C4-2B (cell line): ENCODE measurements at regions not wholly inside any gene's neighbourhood (a gene's known extent, or its start where the extent isn't known, plus 50 kb on each side); places are given as distances from the start of the nearest gene placed in this dataset.
"Not testable (repeated sequence)": the region's sequence is repeated elsewhere in the genome, so short reads cannot be mapped to it uniquely, and the experiment has no call there.

ENCODE experiments used
- H3K27ac ChIP-seq: fragments of 450-650 bp; 2 replicates; pipeline ENCODE4 v1.5.1; 2017
- ZFX ChIP-seq: fragments of 450-650 bp; IDR thresholded peaks from 2 replicates; pipeline ENCODE4 v1.6.1; 2017
- TF ChIP-seq, protein P1 (sequence below): fragments of 450-650 bp; conservative IDR thresholded peaks from 2 replicates; pipeline ENCODE4 v1.5.1; 2017; ENCODE audit warnings: mild to moderate bottlenecking

GRCh38 chr11:70900540-70900939, 351.8 kb downstream of the SHANK2 start:
- no peak overlapping the region for H3K27ac ChIP-seq
- no peak for TF ChIP-seq ZFX
- TF ChIP-seq, protein P1, sequence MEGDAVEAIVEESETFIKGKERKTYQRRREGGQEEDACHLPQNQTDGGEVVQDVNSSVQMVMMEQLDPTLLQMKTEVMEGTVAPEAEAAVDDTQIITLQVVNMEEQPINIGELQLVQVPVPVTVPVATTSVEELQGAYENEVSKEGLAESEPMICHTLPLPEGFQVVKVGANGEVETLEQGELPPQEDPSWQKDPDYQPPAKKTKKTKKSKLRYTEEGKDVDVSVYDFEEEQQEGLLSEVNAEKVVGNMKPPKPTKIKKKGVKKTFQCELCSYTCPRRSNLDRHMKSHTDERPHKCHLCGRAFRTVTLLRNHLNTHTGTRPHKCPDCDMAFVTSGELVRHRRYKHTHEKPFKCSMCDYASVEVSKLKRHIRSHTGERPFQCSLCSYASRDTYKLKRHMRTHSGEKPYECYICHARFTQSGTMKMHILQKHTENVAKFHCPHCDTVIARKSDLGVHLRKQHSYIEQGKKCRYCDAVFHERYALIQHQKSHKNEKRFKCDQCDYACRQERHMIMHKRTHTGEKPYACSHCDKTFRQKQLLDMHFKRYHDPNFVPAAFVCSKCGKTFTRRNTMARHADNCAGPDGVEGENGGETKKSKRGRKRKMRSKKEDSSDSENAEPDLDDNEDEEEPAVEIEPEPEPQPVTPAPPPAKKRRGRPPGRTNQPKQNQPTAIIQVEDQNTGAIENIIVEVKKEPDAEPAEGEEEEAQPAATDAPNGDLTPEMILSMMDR = no peak

- no peak overlapping the region for H3K27ac ChIP-seq
- no peak for TF ChIP-seq ZFX
- TF ChIP-seq, protein P1 = no peak
Observed at GRCh38 chr11:70901951-70902521, 350.3 kb downstream of the SHANK2 start.

GRCh38 chr11:70903229-70903628, 349.1 kb downstream of the SHANK2 start:
- not testable (repeated sequence) for H3K27ac ChIP-seq

DNA sequence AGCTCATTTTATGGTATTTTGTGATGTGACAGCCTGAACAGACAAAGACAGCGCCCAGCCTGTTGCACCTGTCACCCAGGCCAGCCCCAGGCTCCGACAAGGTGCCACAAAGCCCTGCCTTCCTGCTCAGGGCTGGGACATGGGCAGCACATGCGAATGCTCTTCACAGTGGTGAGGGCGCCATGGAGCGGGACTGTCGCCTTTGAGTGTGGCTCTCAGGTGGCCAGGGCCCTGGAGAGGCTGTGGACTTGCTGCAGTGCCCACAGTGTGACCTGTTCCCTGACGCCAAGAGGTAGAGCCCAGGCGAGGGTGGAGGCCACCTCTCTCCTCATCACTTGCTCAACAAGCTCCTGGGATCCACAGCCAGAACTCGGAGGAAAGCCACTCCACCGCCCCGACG, 346.3 kb downstream of the SHANK2 start:
- no peak overlapping the region for H3K27ac ChIP-seq
- TF ChIP-seq ZFX = no peak
- TF ChIP-seq, protein P1 = no peak

- no peak overlapping the region for H3K27ac ChIP-seq
- TF ChIP-seq ZFX = no peak
- TF ChIP-seq, protein P1 = no peak
Observed at GRCh38 chr11:70908223-70908622, 344.2 kb downstream of the SHANK2 start.

GRCh38 chr11:70910835-70911234, 341.5 kb downstream of the SHANK2 start:
- H3K27ac ChIP-seq = no peak overlapping the region
- TF ChIP-seq, protein P1 = no peak
- TF ChIP-seq ZFX = no peak

GRCh38 chr11:70912226-70912840, 340.0 kb downstream of the SHANK2 start:
- no peak overlapping the region for H3K27ac ChIP-seq
- TF ChIP-seq, protein P1 = no peak

DNA sequence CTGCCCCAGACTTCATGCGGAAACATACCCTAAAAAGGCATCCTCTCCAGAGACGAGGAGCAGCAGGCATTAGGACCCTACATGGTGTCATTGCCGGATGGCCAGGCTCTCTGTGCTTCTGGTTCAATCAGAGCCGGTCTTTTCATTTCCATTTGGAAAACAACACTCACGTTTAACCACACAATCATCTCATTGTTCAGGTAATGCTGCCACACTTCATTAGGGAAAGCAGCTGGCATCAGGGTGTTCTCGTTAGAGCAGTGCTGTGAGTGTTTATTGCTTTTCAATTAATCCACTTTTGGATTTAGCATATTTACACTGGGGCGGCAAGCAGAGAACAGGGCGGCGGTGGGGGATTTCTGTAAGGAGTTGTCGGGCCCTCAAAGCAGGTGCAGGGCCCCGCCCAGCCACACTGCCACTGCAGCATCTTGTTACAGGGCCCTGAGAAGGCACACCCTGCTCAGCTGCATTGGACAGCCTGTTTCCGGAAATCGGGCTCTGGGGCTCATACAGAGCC, 338.6 kb downstream of the SHANK2 start:
- no peak for TF ChIP-seq ZFX
- TF ChIP-seq, protein P1 = no peak
- no peak overlapping the region for H3K27ac ChIP-seq
